GM21723 (cell line): ENCODE measurements at regions not wholly inside any gene's neighbourhood (a gene's known extent, or its start where the extent isn't known, plus 50 kb on each side); places are given as distances from the start of the nearest gene placed in this dataset.

Source experiments
- ATAC-seq: cut with Tn5 transposase; IDR thresholded peaks from one replicate; pipeline ENCODE4 v1.9.1; 2021; ENCODE audit warnings: mild to moderate bottlenecking, moderate library complexity; ENCODE audit not compliant: unreplicated experiment

DNA sequence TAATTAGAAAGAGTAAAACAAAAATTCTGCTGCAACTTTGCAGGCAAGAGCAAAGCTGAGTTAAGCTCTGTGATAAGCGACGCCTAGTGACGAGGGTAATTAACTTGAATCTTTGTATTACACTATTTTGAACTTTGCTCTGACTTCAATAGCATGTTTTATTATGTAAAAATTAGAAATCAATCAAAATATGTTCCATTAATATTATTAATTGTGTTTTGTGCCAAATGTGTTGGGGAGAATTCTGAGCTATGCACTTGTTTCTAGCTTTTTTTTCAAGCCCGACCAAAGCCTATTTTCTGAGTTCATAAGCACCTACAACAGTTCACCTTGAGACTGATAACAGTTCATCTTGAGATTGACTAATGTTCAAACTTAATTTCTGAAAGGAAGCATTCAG lies 90.1 kb upstream of the PDE3A start:
- ATAC-seq, result no peak

DNA sequence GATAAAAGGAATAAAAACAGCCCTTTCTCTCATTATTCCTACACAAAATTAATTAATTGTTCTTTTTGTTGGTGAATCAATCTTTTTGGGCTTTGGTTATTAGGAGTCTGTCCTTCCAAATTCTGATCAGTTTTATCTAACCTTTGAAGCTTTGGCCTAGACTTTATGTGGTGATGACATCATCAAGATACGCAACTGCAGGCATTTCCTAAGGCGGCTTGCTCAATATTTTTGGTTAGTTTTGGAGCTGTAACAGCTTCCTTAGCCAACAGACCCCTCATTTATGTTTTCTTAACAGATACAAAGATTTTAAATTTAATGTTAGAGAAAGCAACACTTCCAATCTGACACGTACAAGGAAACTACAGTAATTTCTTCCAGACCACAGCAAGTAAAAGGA lies 87.8 kb upstream of the PDE3A start:
- ATAC-seq, result no peak

DNA sequence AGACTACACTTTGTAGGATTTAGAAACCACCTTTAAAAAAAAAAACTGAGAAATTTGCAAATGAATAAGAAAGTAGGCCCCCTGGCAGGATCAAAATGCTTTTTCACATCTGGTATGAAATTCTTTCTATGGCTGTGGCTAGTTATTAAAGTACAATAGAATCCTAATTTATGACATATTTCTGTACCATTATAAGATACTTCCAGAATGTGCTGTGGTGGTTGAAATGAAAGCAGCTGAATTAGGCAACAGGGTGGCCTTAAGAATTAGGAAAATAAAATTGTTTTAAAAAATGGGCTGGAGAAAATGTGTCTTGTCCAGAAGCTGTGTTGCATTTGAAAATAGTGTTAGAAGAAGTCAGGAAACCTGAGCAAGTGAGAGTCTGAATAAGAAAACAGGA lies 85.9 kb upstream of the PDE3A start:
- no peak for ATAC-seq

- no peak for ATAC-seq
These were observed 84.9 kb upstream of the PDE3A start for GRCh38 chr12:20283482-20283881.

DNA sequence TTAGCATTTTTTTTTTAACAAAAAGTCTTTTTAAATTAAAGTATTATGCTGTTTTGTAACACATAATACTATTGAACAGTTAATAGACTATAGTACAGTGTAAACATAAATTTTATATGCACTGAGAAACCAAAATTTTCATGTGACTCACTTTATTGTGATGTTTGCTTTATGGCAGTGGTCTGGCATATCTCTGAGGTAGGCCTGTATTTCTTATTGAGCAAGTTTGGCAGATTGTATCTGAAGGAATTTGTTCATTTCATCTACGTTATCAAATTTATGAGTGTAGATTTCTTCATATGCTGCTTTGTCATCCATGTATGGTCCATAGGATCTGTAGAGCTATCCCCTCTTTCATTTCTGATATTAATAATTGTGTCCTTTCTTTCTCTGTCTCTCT lies 78.8 kb upstream of the PDE3A start:
- no peak for ATAC-seq

GRCh38 chr12:20300457-20300856 lies 67.9 kb upstream of the PDE3A start:
- ATAC-seq, result no peak

DNA sequence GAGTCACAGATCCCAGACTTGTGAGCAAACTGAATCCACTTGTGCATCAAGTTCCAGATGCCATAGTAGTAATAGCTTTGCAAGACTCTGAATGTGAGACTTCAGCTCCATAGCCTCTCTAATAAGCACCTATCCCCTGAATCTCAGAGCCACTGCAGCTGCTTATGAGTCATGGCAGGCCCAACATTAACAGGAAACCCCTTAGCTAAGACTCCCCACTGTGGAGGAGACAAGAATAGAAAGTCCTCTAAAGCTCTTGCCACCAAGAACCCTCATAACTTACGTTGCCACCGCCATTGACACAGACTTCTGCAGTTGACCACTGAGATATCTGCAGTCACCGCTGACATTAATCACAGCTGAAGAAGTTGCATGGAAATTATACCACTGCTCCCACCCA lies 62.9 kb upstream of the PDE3A start:
- ATAC-seq, result no peak

DNA sequence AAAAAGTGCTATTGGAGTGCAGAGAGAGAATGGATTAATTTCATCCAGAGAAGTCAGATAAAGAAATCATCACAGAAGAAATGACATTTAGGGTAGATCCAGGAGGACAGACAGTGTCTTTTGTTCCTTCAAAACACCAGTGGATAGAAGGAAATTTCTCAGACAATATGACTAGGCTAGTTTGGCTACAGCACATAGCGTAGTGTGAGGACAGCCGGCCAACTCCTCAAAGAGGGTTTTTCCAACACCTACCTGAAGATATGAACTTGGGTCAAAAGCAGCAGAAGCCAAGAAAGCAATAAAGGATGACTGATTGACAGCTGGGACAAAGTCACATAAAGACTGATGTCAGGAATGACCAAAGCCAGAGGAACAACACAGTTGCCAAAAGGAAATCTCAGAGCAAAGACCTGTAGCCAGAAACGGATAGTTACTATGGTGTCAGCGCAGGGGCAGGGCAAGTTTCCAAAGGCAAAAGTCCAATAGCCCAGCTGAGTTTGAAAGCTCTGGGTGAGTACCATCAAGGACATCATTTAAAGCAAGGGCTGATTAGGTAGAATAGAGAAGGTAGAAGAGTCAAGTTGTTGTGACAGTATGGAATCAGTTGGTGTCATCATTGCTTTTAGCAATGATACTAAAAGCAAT lies 58.7 kb upstream of the PDE3A start:
- ATAC-seq, result no peak

GRCh38 chr12:20314328-20314727 lies 54.0 kb upstream of the PDE3A start:
- no peak for ATAC-seq

GRCh38 chr12:20317554-20317953 lies 50.8 kb upstream of the PDE3A start:
- no peak for ATAC-seq
